Osteoblast (primary cell): ENCODE measurements at regions not wholly inside any gene's neighbourhood (a gene's known extent, or its start where the extent isn't known, plus 50 kb on each side); places are given as distances from the start of the nearest gene placed in this dataset.

ENCODE experiments used
- DNase-seq: peaks from one replicate; pipeline ENCODE4 v3.0.0; 2011; ENCODE audit warnings: low spot score, mixed read lengths; ENCODE audit not compliant: insufficient read length; ENCODE audit errors: missing footprints
- H2AFZ ChIP-seq: 2 replicates; pipeline ENCODE4 v1.6.0; 2011; ENCODE audit warnings: mild to moderate bottlenecking, low read length
- H3K27ac ChIP-seq: 2 replicates; pipeline ENCODE4 v1.5.1; 2011; ENCODE audit warnings: mild to moderate bottlenecking, low read depth, low read length, moderate library complexity
- H3K27me3 ChIP-seq: 2 replicates; pipeline ENCODE4 v1.6.0; 2012; ENCODE audit warnings: mild to moderate bottlenecking, control low read depth, inconsistent platforms, low read length, moderate library complexity; ENCODE audit not compliant: insufficient read depth
- H3K36me3 ChIP-seq: 2 replicates; pipeline ENCODE4 v1.5.1; 2011; ENCODE audit warnings: mild to moderate bottlenecking, low read length, control low read depth, moderate library complexity; ENCODE audit not compliant: insufficient read depth
- H3K4me1 ChIP-seq: 2 replicates; pipeline ENCODE4 v1.5.1; 2011; ENCODE audit warnings: mild to moderate bottlenecking, low read length, control low read depth, moderate library complexity; ENCODE audit not compliant: insufficient read depth
- H3K4me2 ChIP-seq: 2 replicates; pipeline ENCODE4 v1.6.0; 2011; ENCODE audit warnings: mild to moderate bottlenecking, low read length; ENCODE audit not compliant: insufficient read depth
- H3K4me3 ChIP-seq: fragments of 200-600 bp; sonication (generic); 3 replicates; pipeline ENCODE4 v1.5.1; 2012; ENCODE audit warnings: mild to moderate bottlenecking, low read length, inconsistent platforms; ENCODE audit not compliant: insufficient read depth
- H3K79me2 ChIP-seq: 2 replicates; pipeline ENCODE4 v1.6.0; 2012; ENCODE audit warnings: mild to moderate bottlenecking, low read length, control low read depth, inconsistent platforms; ENCODE audit not compliant: insufficient read depth
- H3K9me3 ChIP-seq: 2 replicates; pipeline ENCODE4 v1.5.1; 2011; ENCODE audit warnings: low read depth, low read length, control low read depth
- H4K20me1 ChIP-seq: 2 replicates; pipeline ENCODE4 v1.6.0; 2012; ENCODE audit warnings: mild to moderate bottlenecking, low read length, control low read depth; ENCODE audit not compliant: insufficient read depth
- TF ChIP-seq, protein P1 (sequence below): IDR thresholded peaks from 2 replicates; pipeline ENCODE4 v1.5.1; 2011; ENCODE audit warnings: mild to moderate bottlenecking, low read depth, low read length, moderate library complexity; ENCODE audit errors: extremely low read depth

DNA sequence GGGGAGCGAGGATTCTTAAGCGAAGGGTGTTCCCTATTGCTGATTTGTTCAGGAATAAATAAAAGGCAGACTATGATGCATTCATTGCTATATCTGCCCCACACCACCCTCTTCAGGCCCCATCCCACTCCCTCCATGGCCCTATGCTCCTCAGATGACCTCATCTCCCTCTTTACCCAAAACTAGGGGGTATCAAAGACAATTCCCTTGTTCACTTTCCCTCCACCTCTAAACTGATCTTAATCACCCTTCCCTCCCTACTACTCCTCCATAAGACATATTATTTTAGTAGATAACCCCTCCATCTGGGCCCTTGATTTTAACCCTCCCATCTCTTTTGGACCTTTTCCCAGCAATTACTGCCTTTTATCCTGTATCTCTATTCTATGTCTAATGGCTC lies 434.9 kb upstream of the RUNX1 start:
- no peaks in the 10 kb centered on the region for H3K27me3 ChIP-seq
- TF ChIP-seq, protein P1, sequence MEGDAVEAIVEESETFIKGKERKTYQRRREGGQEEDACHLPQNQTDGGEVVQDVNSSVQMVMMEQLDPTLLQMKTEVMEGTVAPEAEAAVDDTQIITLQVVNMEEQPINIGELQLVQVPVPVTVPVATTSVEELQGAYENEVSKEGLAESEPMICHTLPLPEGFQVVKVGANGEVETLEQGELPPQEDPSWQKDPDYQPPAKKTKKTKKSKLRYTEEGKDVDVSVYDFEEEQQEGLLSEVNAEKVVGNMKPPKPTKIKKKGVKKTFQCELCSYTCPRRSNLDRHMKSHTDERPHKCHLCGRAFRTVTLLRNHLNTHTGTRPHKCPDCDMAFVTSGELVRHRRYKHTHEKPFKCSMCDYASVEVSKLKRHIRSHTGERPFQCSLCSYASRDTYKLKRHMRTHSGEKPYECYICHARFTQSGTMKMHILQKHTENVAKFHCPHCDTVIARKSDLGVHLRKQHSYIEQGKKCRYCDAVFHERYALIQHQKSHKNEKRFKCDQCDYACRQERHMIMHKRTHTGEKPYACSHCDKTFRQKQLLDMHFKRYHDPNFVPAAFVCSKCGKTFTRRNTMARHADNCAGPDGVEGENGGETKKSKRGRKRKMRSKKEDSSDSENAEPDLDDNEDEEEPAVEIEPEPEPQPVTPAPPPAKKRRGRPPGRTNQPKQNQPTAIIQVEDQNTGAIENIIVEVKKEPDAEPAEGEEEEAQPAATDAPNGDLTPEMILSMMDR = no peak
- H3K9me3 ChIP-seq = no peaks in the 10 kb centered on the region
- H3K4me3 ChIP-seq = no peak overlapping the region
- DNase-seq = no peak
- no peak overlapping the region for H2AFZ ChIP-seq
- no peaks in the 10 kb centered on the region for H3K4me1 ChIP-seq
- no peaks in the 10 kb centered on the region for H3K79me2 ChIP-seq
- no peak overlapping the region for H3K27ac ChIP-seq
- no peak overlapping the region for H3K4me2 ChIP-seq
- no peaks in the 10 kb centered on the region for H3K36me3 ChIP-seq
- no peaks in the 10 kb centered on the region for H4K20me1 ChIP-seq

DNA sequence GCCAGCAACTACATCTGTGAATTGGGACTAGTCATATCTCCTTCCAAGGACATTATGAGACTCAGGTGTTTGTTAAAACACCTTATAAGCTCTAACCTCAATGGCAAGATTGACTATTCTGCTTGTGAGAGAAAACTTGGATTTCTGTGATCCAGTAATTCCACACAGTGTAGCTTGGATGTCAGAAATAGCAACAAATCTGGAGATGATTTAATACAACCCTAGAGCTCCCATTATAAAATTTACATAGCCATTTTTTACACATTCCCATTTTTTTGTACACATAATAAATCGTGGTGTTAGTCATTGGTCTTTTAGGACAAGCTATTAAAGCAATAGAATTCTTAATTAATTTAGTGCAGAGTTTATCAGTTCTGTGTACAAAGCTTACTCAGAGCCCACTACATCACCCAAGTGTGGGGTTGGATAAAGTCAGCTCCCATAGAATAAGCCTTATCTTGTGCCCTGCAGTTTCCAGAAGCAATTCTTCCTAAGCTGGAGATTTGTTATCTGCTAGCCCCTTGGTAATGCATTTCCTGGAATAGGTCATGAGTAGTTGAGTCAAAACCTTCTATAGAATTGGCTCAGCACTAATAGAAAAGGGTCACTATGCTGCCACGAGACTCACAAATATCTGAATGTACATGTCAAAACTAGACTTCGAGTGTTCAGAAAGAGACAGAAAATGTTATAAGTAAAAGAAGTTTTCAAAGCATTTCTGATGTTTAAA lies 434.0 kb upstream of the RUNX1 start:
- H3K36me3 ChIP-seq = no peaks in the 10 kb centered on the region
- H3K79me2 ChIP-seq = no peaks in the 10 kb centered on the region
- H3K27me3 ChIP-seq = no peaks in the 10 kb centered on the region
- H3K4me1 ChIP-seq = no peaks in the 10 kb centered on the region
- no peak overlapping the region for H3K4me2 ChIP-seq
- no peak overlapping the region for H2AFZ ChIP-seq
- no peaks in the 10 kb centered on the region for H4K20me1 ChIP-seq
- TF ChIP-seq, protein P1 = no peak
- H3K27ac ChIP-seq = no peak overlapping the region
- no peak for DNase-seq
- no peak overlapping the region for H3K4me3 ChIP-seq
- no peaks in the 10 kb centered on the region for H3K9me3 ChIP-seq

DNA sequence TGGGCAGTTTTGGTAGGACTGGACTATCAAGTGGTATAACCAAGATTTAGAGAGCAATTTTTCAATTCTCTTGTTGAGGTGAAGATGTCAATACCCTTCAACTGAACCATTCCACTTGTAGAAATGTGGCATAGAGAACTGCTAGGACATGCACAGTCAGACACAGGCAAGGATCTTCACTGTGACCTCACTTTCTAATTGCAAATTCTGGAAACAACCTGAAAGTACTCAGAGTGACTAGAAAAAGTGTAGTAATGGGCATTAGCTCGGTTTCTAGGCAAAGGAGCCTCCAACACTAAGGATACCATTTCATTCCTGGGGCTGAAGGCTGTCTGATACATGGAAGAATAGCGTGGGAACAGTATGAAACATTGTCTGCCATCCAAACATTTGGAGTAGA lies 433.0 kb upstream of the RUNX1 start:
- no peaks in the 10 kb centered on the region for H3K27me3 ChIP-seq
- TF ChIP-seq, protein P1 = no peak

DNA sequence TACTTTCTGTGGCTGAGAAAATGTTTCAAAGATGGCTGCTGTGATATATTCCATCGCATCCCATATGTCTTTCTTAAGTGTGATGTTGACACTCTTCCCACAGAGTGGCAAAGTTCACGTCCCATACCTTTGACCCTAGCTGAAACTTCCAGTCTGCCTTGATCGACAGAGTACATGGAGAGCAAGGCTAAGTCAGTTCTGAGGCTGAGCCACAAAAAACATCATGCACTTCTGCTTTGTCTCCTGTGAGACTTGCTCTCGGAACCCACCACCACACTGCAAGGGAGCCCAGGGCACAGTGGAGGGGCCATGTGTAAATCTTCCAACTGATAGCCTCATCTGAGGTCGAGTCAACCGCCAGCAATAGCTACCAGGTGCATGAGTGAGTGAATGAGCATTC lies 431.9 kb upstream of the RUNX1 start:
- DNase-seq = no peak
- Histone ChIP-seq H2AFZ (no peak overlapping the region), H3K27ac (no peak overlapping the region), H3K36me3 (no peaks in the 10 kb centered on the region), H3K27me3 (no peaks in the 10 kb centered on the region), H4K20me1 (no peaks in the 10 kb centered on the region), H3K4me2 (no peak overlapping the region), H3K9me3 (no peaks in the 10 kb centered on the region), H3K4me1 (peaks cover 16% of the 10 kb centered on the region), H3K79me2 (no peaks in the 10 kb centered on the region), H3K4me3 (no peak overlapping the region)
- TF ChIP-seq, protein P1 = no peak

More for the DNA sequence above, 433.0 kb upstream of the RUNX1 start:
- Histone ChIP-seq H3K4me3 (no peak overlapping the region), H3K27ac (no peak overlapping the region), H3K4me1 (peaks cover 5% of the 10 kb centered on the region), H3K9me3 (no peaks in the 10 kb centered on the region), H3K79me2 (no peaks in the 10 kb centered on the region), H2AFZ (no peak overlapping the region), H3K4me2 (no peak overlapping the region), H4K20me1 (no peaks in the 10 kb centered on the region), H3K36me3 (no peaks in the 10 kb centered on the region)
- no peak for DNase-seq
